A549 (cell line): ENCODE measurements at regions not wholly inside any gene's neighbourhood (a gene's known extent, or its start where the extent isn't known, plus 50 kb on each side); places are given as distances from the start of the nearest gene placed in this dataset.

Source experiments
- CBX8 ChIP-seq: fragments of 200-600 bp; sonication (generic); IDR thresholded peaks from 2 replicates; pipeline ENCODE4 v1.6.1; 2016
- CTCF ChIP-seq: fragments of >200 bp; sonication (Bioruptor Twin); formaldehyde crosslinking; IDR thresholded peaks from 3 replicates; pipeline ENCODE4 v1.5.1; 2016
- E2F6 ChIP-seq: IDR thresholded peaks from 2 replicates; pipeline ENCODE4 v1.6.1; 2012; ENCODE audit warnings: low read depth, borderline replicate concordance
- EHMT2 ChIP-seq: fragments of 200-600 bp; sonication (generic); IDR thresholded peaks from 2 replicates; pipeline ENCODE4 v1.6.1; 2016; ENCODE audit warnings: antibody characterized with exemption, low read depth, mild to moderate bottlenecking, moderate library complexity
- JUNB ChIP-seq: fragments of >200 bp; sonication (Bioruptor Twin); formaldehyde crosslinking; IDR thresholded peaks from 2 replicates; pipeline ENCODE4 v1.6.1; 2016
- MAFK ChIP-seq: fragments of 450-650 bp; IDR thresholded peaks from 2 replicates; pipeline ENCODE4 v1.6.1; 2014; ENCODE audit not compliant: partially characterized antibody
- PHF8 ChIP-seq: fragments of 200-600 bp; sonication (generic); IDR thresholded peaks from 2 replicates; pipeline ENCODE4 v1.6.1; 2016; ENCODE audit warnings: low read depth, mild to moderate bottlenecking, antibody characterized with exemption, moderate library complexity, borderline replicate concordance
- POLR2A ChIP-seq: IDR thresholded peaks from 2 replicates; pipeline ENCODE4 v1.6.1; 2012; ENCODE audit warnings: mild to moderate bottlenecking, low read length
- RCOR1 ChIP-seq: fragments of 150-350 bp; IDR thresholded peaks from 2 replicates; pipeline ENCODE4 v1.6.1; 2014; ENCODE audit warnings: antibody characterized with exemption, low read length, low read depth

GRCh38 chr18:27242392-27243047 lies 57.4 kb upstream of the CHST9 start:
- TF ChIP-seq POLR2A (no peak), CTCF (no peak), RCOR1 (no peak), EHMT2 (no peak), PHF8 (no peak), E2F6 (no peak), CBX8 (no peak), JUNB (no peak), MAFK (no peak)
